NCI-H1436 (cell line): ENCODE measurements at regions not wholly inside any gene's neighbourhood (a gene's known extent, or its start where the extent isn't known, plus 50 kb on each side); places are given as distances from the start of the nearest gene placed in this dataset.
"Not testable (repeated sequence)": the region's sequence is repeated elsewhere in the genome, so short reads cannot be mapped to it uniquely, and the experiment has no call there.

Experiments
- DNase-seq: peaks from one replicate; lab custom pipeline; 2025; lab: John Stamatoyannopoulos, UW

DNA sequence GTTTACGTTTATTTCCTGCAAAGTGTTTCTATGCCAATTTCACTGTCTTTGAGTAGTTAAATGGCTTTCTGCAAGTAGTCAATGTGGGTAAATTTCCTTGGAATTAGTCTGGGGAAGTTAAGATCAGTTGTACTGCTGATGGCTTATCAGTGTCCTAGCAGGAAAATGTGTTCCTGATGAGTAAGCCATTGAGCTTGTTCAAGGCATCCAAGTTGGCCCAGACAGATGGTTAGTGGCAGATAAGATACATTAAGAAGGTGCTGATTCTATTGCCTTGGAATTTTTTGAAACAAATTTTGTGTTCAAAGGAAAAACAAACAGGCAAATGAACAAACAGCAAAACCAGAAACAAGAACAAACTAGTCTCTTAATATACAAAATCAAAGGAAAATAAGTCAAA is 258.4 kb downstream of the MAP2K6 start:
- no peak for DNase-seq

DNA sequence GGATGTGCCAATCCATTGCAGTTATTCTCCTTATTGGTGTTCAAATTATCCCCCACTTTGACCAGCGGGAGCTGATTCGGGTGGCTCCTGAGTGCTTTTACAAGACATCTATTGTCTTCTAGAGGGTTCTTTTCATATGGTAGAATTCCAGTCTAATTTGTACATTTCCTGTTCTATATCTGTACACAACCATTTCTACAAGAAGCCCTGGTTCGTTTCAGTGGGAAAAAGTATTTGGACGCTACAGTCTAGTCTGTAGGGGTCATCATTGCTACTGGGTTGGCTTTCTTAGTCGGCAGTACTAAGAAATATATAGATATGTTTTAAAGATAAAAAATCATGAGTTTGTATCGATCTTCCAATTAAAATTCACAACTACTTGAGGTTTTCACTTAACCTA is 262.6 kb downstream of the MAP2K6 start:
- no peak for DNase-seq

DNA sequence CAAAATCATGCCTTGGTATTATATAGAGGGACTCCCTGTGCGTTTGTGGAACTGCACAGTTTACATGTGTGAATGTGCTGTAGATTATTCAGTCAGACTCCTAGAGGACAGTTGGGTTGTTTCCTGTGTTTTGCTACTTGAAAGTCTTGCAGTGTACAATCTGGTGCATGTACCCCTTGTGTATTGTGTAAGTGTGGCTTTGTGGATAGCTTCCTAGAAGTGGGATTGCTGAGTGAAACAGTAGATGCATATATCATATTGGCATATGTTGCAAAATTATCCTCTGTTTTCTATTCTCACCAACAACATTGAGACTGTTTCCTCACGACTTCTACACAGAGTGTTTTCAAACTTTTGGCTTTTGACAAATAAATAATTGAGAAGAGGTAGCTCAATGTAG is 263.7 kb downstream of the MAP2K6 start:
- no peak for DNase-seq

DNA sequence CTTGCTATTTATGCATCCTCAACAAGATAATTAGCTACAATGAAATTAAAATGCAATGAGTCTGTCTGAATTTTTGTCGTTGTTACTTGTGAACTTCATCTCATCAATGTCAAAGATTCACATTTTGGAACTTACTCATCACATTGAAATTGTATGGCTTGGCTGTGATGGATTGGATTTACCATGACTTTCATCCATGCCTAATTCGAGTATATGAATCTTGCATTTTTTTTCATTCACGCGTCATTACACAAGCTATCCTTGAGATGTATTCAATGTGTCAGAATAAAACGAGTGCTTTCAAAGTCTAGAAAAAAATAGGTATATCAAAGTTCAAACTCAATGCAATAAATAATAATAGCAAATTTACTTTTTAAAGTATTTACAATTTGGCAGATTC is 265.3 kb downstream of the MAP2K6 start:
- no peak for DNase-seq

DNA sequence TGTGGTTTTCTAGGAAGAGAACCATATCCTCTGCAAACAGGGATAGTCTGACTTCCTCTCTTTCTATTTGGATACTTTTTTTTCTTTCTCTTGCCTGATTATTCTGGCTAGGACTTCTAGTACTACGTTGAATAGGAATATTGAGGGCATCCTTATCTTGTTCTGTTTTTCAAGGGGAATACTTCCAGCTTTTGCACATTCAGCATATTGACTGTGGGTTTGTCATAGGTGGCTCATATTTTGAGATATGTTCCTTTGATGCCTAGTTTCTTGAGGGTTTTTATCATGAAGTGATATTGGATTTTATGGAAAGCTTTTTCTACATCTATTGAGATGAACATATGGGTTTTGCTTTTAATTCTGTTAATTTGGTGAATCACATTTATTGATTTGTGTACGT is 269.8 kb downstream of the MAP2K6 start:
- no peak for DNase-seq

DNA sequence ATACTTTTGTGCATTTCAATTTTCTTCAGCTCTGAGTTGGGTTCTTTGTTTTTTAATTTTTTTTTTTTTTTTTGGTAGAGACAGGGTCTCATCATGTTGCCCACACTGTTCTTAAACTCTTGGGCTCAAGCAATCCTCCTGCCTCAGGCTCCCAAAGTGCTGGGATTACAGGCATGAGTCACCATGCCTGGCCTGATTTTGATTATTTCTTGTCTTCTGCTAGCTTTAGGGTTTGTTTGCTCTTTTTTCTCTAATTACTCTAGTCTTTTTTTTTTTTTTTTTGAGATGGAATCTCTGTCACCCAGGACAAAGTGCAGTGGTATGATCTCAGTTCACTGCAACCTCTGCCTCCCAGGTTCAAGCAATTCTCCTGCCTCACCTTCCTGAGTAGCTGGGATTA is 270.7 kb downstream of the MAP2K6 start:
- not testable (repeated sequence) for DNase-seq

DNA sequence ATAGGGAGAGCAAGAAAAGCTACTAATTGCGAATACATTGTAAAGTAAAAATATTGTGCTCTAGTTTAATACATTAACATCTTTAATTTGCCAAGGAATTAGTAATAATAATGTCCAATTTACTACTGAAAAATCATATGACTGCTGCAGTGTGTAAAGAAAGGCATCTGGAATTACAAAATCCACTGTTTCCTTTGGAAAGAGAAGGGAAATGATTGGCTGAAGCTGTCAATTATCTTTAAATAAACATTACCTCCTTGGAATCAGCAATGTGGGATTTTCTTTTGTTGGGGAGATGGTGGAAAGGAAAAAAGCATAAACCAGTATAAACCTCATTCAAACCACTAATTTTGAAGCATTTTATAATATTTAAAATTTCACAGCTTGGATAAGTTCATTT is 276.0 kb downstream of the MAP2K6 start:
- no peak for DNase-seq

DNA sequence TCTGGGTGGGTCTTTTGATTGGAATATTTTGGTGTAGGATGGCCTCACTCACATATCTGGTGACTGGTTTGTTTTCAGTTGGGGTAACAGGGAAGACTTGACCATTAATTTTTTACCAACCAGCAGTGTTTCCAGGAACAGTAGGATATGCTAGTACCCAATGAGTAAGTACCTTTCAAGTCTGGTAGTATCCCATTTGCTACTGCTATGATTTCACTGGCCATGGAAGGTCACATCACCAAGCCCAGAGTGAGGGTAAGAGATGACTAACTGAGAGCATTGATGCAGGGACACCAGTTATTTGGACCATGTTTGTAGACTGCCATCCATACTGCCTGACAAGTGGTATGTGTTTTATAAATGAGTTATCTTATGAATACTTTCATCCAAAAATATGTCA is 277.7 kb downstream of the MAP2K6 start:
- DNase-seq, result no peak

DNA sequence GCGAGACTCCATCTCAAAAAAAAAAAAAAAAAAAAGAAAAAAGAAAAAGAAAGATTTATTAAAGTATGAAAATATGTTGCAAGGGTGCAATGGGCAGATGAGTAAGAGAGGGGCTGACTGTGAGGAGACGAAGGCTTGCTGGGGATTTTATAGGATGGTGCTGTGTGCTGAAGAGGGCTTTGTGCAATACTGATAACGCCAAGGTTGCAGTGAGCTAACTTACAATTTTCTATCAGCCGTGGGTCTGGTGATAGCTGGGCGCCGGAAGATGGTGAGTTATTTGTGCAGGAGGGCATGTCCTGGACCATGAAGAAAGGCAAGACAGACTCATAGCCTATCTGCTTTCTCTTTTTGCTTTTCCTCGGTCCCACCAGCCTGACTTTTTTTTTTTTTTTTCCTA is 281.1 kb downstream of the MAP2K6 start:
- DNase-seq, result no peak

DNA sequence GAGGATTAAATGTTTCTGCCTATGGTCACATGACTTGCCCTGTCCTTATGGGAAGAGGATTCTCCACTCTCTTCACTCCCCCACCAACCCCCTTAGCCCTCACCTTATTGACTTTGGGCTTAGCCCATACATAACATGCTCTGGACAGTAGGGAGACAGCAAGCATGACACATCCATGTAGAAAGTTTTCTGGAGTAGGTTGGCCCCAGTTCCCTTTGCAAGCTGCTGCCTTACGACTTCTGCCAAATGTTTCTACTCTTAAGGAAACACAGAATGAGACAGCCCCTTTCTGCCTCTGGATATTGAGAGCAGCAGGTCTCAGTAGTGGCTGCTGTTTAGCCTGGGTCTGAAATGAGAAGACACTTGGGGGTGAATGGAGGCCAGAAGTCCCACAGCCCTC is 282.2 kb downstream of the MAP2K6 start:
- DNase-seq, result no peak

DNA sequence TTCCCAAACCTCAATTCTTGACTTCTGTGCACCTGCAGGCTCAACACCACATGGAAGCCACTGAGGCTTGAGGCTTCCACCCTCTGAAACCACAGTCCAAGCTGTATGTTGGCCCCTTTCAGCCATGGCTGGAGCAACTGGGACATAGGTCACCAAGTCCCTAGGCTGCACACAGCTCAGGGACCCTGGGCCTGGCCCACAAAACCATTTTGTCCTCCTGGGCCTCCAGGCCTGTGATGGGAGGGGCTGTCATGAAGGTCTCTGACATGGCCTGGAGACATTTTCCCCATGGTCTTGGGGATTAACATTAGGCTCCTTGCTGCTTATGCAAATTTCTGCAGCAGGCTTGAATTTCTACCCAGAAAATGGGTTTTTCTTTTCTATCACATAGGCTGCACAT is 283.9 kb downstream of the MAP2K6 start:
- not testable (repeated sequence) for DNase-seq

DNA sequence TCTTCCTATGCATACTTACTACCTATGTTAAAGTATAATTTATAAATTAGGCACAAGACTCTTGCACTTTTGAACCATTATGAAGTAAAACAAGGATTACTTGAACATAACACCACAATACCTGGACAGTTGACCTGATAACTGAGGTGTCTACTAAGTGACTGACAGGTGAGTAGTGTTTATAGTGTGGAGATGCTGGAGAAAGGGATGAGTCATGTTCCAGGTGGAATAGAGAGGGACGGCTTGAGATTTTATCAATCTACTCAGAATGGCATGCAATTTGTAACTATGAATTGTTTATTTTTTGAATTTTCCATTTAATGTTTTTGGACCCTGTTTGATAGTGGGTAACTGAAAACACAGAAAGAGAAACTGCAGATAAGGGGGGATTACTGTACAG is 287.6 kb downstream of the MAP2K6 start:
- no peak for DNase-seq

DNA sequence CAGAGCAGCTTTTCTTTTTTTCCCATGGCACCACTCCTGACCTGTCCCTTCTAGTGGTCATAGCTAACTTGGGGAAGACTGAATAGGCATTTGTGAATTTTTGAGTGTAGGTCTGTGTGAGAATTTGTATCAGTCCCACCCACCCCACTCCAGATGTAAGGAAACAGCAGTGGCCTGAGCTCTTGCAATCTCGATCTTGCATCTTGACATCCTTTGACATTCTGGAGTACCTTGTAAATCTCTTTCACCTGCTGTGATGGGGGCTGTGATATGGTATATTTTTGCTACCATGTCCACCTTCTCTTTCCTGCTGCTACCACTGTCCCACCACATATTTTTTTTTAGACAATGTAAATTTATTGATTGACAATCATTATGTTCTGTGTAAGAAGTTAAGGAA is 289.3 kb downstream of the MAP2K6 start:
- no peak for DNase-seq

DNA sequence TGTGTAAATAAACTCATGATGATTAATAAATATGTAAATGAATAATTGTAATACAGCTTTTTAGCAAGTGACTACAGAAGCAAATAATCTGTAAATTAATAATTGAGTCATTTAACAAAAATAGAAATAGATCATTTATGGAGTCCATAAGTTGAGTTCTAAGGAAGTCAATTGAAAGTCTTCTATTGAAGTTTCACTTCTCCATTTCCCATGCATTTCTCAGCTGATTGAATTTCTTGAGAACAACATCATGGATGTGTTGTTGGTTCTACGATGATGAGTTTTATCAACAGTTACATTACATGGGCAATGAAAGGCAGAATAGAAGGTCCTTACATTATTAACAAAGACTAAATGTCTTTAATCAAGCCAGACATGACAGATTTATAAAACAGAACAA is 290.4 kb downstream of the MAP2K6 start:
- DNase-seq, result no peak

DNA sequence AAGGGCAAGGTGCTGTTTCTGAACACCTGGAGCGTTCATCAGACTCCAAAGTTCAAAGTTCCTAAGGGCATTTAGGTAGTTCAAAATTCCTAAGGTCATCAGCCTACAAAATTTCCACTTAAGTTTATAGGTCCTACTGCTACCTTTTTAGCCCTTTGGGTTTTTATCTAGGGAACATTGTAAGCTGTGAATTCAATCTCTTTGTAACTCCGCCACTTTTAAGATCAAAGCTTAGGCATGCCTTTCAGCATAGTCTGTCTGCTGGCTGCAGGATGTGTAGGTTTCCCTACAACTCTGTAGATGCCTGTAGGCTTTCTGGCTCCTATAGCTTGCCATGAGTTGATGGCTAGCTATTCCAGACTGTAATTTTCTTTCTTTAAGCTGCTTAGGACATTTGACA is 291.6 kb downstream of the MAP2K6 start:
- no peak for DNase-seq

DNA sequence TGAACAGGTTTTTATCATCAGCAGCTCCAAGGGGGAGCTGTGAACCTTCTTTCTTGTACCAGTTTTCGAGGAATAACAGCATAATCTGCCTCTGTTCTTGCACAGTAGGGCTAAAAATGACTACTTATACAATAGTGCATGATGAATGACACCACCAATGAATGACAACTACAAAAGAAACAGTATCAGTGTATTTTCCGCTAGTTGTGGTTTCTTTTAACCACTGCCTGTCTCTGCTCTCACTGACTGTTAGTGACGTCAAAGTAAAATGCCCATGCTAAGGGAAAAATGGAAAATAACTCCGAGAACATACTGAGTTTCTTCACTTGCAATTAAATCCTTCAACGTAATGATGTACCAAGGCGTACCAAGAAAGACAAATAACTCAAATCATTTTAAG is 294.9 kb downstream of the MAP2K6 start:
- DNase-seq, result no peak

DNA sequence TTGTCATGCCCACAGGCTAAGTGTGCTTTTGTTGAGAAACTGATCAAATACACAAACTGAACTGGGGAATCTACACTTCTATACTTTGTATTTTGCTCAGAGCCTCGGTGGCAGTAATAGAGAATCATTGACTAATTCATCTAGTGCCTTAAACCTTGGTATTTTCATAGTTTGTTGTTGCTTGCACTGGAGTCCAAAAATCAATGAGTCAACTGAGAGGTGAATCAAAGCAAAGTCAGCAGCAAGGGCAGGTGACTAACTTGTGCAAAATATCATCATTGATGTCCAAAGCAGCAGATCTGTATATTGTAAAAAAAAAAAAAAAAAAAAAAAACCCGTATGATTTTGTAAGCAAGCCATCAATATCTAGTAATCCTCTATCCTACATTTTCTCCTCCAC is 296.4 kb downstream of the MAP2K6 start:
- DNase-seq, result no peak

DNA sequence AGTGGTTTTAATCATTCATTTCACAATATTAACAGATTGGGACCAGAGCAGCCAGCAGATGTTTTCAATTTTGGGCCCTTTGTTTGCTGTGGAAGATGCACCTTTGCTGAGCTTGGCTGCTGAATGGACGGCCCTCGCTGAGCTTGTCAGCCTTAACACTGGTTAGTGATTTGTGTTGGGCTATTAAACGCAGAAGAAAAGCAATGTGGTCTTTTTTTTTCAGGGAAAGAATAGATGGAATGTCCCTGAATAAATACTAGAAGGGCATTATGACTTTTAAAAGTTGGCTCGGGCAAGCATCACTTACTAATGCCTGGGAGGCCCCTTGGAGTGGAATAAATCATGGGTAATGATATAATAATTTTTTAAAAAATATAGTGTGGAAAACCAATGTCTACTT is 297.0 kb downstream of the MAP2K6 start:
- no peak for DNase-seq

DNA sequence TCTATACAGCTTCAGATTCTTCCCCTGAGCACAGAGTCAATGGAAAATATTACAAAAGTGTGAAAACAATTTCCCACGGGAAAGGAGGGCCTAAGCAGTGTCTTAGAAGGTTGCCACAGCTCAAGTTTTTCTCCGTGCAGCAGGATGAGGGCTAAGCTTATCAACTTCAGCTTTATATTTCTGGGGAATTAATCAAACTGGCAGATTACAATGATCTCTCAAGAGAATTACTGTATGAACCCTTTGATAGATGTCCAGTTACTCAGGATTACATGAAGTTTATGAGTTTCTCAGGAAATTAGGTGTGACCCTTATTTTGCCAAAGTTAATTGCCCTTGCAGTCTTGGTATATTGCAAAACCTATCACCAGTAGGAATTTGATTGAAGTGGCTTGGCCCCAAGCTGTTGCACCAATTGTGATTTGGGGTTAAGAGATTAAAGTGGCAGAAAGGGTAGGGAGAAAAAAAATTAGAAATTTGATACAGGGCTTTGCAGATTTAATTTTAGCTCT is 298.4 kb downstream of the MAP2K6 start:
- DNase-seq, result no peak

DNA sequence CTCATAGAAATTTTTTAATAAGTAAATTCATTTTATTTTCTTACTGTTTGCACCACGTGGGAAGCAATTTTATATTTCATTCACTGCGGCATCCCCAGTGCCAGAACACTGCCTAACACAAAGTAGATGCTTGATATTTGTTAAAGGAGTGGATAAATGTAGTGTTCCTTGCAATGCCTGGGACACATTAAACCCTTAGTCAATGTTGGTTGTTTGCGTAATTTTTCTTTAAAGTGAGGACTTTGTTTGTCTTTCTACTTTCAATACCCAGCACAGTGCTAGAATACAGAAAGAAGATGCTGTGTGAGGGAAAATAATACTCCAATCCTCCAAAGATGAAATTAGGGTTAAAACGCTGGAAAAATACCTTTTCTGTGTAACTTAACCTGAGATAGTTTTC is 299.3 kb downstream of the MAP2K6 start:
- no peak for DNase-seq

DNA sequence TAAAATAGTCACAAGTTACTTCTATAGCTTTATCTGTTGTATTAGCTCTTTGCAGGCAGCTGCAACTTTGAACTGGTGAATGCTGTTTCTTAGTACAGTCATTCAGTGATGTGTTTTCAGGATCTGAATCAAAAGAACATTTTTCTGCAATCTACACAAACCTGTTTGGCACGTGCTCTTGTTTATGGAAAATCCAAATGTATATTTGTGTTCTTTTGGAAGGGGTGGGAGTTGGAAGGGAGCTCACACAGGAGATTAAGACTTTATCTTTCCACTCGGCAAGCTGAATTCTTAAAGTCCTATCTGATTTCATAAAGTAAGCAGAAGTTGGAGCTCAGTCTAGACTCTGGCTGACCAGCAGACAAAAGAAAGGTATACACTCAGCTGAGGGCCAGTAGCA is 300.2 kb downstream of the MAP2K6 start:
- DNase-seq, result no peak

DNA sequence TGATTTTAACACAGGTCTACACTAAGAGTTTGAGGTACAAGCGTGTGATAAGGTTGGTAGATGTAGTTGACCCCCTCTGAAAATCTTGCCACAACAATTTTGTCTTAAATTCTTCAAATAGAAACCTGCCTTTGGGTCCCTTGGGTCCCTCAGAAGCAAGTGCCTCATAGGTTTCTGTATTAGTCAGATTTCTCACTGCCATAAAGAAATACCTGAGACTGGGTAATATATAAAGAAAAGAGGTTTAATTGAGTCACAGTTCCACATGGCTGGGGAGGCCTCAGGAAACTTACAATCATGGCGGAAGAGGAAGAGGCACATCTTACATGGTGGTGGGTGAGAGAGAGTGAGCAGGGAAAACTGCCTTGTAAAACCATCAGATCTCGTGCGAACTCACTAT is 301.2 kb downstream of the MAP2K6 start:
- DNase-seq, result no peak

DNA sequence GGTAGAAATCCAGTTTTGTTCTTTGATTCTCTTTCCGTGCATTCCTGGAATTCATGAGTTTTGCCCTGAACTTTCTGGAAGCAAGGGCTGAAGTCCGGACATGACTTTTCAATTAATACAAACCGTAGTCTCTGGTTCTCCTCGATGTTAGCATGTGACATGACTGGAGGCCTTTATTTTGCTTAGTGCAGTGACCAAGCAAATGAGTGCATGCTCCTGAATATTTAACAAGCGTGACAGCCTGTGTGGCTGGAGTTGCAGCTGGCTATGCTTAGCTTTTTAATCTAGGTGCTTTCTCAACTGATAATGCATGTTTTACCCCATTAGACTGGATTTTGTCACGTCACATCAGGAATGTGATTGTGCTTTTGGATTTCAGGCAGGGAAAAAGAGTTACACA is 302.1 kb downstream of the MAP2K6 start:
- no peak for DNase-seq

DNA sequence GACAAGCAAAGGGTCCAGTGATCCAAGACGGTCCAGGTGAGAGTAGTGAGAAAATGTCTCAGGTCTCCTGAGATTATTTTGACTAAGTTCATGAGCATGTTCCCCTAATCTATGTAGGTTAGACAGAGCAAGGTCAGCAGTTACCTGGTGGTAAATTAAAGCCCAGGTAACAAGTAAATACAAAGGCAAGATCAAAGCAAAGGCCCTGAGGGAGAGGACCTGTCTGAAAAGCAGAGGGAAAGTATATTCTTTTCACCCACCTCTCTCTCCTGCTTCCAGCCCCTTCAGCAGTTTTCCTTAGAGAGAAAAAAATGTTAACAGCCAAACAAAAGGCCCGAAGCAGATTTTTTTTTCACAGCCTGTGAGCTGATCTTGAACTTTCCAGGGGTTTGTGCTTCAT is 302.7 kb downstream of the MAP2K6 start:
- DNase-seq, result no peak

DNA sequence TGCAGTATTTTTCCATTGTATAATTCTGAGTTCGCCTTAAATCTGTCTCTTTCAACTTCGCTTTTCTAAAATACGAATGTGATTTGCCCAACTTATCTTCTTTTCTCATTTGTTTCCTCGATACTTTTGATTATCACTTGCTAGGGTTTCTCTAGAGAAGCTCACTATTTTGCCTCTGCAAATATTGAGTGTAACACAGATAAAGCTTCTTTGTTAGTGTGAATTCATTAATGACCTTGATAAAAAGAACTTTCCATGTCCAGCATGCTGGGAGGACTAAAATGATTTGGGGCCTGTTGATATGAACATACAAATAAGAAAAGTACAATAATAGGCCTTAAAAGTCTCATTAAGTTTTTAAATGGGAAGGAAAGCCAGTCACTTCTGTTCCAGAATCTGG is 303.3 kb downstream of the MAP2K6 start:
- no peak for DNase-seq
